ENCODE measurements at regions not wholly inside any gene's neighbourhood (a gene's known extent, or its start where the extent isn't known, plus 50 kb on each side); places are given as distances from the start of the nearest gene placed in this dataset.

DNA sequence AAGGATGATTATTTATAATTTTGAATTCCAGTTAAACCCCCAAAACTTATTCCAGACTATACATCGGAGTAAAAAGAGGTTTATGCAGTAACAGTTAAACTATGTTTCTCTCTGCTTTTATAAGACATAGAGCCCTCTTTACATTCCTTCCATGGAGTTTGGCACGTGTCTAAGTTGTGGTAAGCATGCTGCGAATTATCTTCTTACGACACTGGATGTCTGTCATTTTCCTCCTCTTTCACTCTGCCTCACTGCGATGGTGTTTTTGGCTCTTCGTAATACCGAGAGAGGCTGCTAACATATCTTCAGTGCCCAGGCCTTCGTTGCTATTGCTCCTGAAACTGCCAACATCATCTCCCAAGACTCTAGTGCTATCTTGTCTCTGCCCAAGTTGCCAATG lies 83.9 kb upstream of the TGFBR2 start:
- H3K36me3 ChIP-seq, result no peaks in the 10 kb centered on the region
- no peak for DNase-seq
- no peak overlapping the region for H3K27ac ChIP-seq
- no peak overlapping the region for H3K4me3 ChIP-seq
- 89 to 96% (median 95%) methylated on average over 8 of the region's 8 CpGs for WGBS, 5 donors
- TF ChIP-seq POLR2AphosphoS5 (IDR thresholded peaks at IDR 0.05), result no peak
- no peak for TF ChIP-seq POLR2A (IDR thresholded peaks at IDR 0.05)
- no peak for TF ChIP-seq EP300 (IDR thresholded peaks at IDR 0.05)
- TF ChIP-seq, protein P1, sequence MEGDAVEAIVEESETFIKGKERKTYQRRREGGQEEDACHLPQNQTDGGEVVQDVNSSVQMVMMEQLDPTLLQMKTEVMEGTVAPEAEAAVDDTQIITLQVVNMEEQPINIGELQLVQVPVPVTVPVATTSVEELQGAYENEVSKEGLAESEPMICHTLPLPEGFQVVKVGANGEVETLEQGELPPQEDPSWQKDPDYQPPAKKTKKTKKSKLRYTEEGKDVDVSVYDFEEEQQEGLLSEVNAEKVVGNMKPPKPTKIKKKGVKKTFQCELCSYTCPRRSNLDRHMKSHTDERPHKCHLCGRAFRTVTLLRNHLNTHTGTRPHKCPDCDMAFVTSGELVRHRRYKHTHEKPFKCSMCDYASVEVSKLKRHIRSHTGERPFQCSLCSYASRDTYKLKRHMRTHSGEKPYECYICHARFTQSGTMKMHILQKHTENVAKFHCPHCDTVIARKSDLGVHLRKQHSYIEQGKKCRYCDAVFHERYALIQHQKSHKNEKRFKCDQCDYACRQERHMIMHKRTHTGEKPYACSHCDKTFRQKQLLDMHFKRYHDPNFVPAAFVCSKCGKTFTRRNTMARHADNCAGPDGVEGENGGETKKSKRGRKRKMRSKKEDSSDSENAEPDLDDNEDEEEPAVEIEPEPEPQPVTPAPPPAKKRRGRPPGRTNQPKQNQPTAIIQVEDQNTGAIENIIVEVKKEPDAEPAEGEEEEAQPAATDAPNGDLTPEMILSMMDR (IDR thresholded peaks at IDR 0.05), result no peak
- H3K4me1 ChIP-seq, result peaks cover 7 to 24% (median 20%) of the 10 kb centered on the region in 4 donors
- H3K27me3 ChIP-seq, result no peaks in the 10 kb centered on the region
- intact Hi-C loops (cut with DNase I; ENCODE audit: low total_unique reads), result no loop called here
- H3K9me3 ChIP-seq, result no peaks in the 10 kb centered on the region

DNA sequence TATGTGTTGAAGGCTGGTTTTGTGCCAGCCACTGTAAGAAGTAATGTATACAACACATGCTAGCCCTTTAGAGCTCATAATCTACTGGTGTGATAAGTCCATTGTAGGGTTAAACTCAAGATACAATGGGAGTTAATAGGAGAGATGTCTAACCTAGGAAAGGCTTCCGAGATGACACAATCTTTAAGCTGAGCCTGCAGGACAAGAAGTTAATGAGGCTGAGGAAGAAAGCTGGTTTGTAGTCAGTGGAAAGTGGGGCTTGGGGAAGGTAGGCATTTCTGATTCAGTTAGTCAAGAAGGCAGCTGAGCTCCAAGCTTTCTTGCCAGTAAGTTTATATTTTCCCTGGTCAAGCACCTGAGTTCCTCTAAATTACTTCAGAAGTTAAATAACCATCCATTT lies 83.0 kb upstream of the TGFBR2 start:
- Histone ChIP-seq H3K27me3 (no peaks in the 10 kb centered on the region), H3K27ac (no peak overlapping the region), H3K36me3 (no peaks in the 10 kb centered on the region), H3K9me3 (no peaks in the 10 kb centered on the region), H3K4me1 (peaks cover 7 to 15% (median 11%) of the 10 kb centered on the region in 4 donors), H3K4me3 (no peak overlapping the region)
- intact Hi-C loops (cut with DNase I; ENCODE audit: low total_unique reads), result no loop called here
- 36 to 93% (median 89%) methylated on average over 1 of the region's 1 CpG for WGBS, 5 donors
- TF ChIP-seq EP300 (IDR thresholded peaks at IDR 0.05) (no peak), POLR2A (IDR thresholded peaks at IDR 0.05) (no peak), POLR2AphosphoS5 (IDR thresholded peaks at IDR 0.05) (no peak)
- TF ChIP-seq, protein P1 (IDR thresholded peaks at IDR 0.05), result no peak
- DNase-seq, result no peak

DNA sequence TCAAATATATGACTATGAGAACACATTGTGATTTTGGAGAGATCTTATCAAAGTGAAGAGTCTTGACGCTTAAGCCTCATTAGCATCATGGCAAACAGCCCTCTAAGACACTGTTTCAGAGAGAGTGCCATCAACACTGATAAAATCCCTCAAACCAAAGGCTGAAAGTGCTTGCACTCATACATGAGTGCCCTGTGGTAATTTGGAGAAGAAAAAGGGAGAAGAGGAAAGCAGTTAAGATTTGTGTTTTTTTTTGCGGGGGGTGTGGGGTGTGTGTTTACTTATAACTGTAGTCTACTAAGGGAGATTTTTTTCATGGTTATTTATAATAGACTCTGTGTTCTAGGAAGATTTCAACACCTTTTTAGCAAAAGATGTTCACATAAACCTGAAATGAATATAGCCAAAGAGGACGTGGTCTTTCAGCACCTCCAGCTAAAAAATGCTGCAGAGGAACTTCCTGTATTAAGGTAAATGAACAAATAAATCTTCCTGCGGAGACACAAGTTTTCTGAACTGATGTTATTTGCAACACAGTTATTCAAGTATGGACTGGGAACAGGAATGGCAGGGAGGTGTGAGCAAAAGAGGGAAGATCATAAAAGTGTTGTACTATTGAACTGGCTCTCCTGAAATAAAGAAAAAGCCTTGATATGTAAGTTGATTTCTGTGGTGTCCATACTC lies 81.9 kb upstream of the TGFBR2 start:
- DNase-seq, result no peak
- Histone ChIP-seq H3K4me3 (no peak overlapping the region), H3K27me3 (no peaks in the 10 kb centered on the region), H3K36me3 (no peaks in the 10 kb centered on the region), H3K4me1 (peaks cover 0 to 5% (median 0%) of the 10 kb centered on the region in 4 donors), H3K9me3 (no peaks in the 10 kb centered on the region), H3K27ac (no peak overlapping the region)
- intact Hi-C loops (cut with DNase I; ENCODE audit: low total_unique reads), result no loop called here
- no peak for TF ChIP-seq EP300 (IDR thresholded peaks at IDR 0.05)
- TF ChIP-seq, protein P1 (IDR thresholded peaks at IDR 0.05), result no peak
- no peak for TF ChIP-seq POLR2A (IDR thresholded peaks at IDR 0.05)
- no peak for TF ChIP-seq POLR2AphosphoS5 (IDR thresholded peaks at IDR 0.05)
- WGBS, 5 donors, result 59 to 77% (median 75%) methylated on average over 4 of the region's 4 CpGs

DNA sequence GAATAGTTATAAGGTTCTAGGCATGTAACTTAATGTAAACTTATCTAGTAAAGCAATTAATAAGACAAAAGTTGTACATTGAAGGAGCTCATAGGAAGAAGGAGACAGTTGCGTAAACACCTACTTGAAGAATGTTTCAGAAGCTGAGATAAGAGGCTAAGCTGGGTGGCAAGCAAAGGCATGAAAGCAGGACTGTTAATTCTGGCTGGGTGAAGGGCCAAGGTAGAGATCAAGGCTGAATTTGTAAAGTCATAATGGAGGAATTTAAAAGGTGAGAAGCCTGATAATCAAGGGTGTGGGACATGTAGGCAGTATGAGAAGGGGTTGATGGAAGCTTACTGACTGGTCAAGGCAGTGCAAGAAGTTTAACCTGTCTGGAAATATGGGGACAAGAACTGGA lies 80.4 kb upstream of the TGFBR2 start:
- no peak for DNase-seq
- peaks cover 0 to 5% (median 0%) of the 10 kb centered on the region in 4 donors for H3K4me1 ChIP-seq
- no peak overlapping the region for H3K27ac ChIP-seq
- TF ChIP-seq POLR2AphosphoS5 (IDR thresholded peaks at IDR 0.05) (no peak), POLR2A (IDR thresholded peaks at IDR 0.05) (no peak), EP300 (IDR thresholded peaks at IDR 0.05) (no peak)
- TF ChIP-seq, protein P1 (IDR thresholded peaks at IDR 0.05), result no peak
- H3K4me3 ChIP-seq, result no peak overlapping the region
- H3K27me3 ChIP-seq, result no peaks in the 10 kb centered on the region
- no peaks in the 10 kb centered on the region for H3K9me3 ChIP-seq
- intact Hi-C loops (cut with DNase I; ENCODE audit: low total_unique reads), result no loop called here
- H3K36me3 ChIP-seq, result no peaks in the 10 kb centered on the region
- 39 to 62% (median 48%) methylated on average over 1 of the region's 1 CpG for WGBS, 5 donors
